Medulla oblongata (tissue), 1 donor: ENCODE measurements at regions not wholly inside any gene's neighbourhood (a gene's known extent, or its start where the extent isn't known, plus 50 kb on each side); places are given as distances from the start of the nearest gene placed in this dataset.

Source experiments
- DNase-seq: peaks from one replicate; pipeline ENCODE4 v3.0.0-alpha.2; 2015; ENCODE audit errors: extremely low spot score

- DNase-seq: peak; percentile 21
Observed at GRCh38 chr6:53974941-53975340, 136.3 kb upstream of the MLIP start.

DNA sequence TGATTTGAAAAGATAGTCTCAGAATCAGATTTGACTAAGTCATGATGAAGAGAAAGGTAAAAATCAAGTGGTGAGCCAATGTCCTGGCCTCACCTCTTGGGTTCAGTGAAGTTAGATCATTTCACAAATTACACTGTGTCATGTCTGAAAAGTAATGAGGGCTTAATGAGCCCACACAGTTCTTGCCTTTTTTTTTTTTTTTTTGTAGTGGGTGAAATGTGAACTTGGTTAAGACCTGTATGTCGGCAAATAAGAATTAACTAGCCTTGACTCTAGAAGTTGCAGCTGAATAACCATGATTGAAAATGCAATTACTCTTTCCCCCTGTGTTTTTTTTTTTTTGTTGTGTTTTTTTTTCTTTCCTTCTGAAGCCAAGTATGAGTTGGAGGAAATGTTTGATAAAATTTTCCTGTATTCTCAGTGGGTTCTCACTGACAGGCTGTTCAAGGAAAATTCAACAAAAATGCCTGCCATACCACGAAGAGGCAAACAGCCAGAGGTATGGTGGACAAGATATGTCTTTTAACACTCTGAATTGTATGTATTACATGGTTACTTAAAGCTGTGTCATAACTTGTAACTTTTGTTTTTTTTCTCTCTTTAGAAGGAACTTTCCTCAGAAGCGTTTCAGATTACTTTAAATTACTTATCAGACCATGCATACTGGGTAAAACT, 135.2 kb upstream of the MLIP start:
- DNase-seq: no peak

GRCh38 chr6:53977551-53977950, 133.7 kb upstream of the MLIP start:
- no peak for DNase-seq

DNA sequence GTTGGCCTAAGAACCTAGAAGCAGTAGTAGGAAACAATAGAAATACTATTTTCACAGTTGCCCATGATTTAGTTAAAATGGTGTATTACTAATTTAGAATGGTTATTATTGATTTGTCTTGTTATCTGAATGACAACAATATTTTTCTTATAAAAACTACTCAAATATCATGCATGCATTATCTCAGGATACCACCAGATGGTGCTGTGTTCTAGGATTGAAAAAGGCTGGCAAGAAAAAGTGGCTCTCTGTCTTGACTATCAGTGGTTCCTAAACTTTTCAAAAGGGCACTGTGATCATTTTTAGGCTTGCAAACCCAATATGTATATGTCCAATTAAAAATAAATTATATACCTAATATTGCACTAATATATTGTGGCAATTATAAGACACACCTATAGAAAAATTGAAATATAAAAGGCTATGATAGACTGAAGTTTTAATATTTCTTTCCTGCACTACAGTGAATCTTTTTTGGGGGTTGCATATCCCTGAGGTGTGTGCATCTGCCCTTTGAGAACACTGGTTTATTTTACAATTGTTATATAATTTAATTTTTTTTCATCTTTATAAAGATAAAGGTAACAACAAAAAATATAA, 131.7 kb upstream of the MLIP start:
- DNase-seq: peak; percentile 69

DNA sequence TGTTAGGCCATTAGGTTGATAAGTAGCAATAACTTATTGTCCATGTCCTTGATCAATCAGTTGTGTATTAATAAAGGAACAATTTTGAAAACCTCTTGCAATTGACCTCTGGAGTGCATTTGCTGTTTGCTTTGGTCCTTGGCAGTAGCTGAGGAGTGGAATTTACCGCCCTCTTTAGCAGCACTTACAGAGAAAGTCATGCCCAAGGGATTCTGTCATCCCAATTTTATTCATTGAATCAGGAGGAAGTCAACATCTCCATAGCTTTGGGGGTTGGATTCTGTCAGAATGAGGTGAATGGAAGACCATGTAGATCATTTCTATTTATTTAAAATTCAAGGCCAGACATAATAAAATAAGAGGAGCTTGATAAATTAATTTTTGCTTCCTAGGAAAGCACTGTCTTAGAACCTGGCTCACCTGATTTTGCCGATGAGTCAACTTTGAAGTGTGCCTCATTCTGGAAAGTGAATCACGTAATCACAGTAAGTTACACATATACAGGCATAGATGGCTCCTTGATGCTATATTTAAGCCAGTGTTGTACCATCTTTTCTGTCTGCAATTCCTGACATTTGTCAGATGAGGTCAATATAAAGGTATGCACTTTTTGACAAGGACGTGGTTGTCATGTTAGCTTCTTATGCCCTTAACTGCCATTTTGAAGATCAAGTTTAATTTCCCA, 128.7 kb upstream of the MLIP start:
- DNase-seq: no peak

DNA sequence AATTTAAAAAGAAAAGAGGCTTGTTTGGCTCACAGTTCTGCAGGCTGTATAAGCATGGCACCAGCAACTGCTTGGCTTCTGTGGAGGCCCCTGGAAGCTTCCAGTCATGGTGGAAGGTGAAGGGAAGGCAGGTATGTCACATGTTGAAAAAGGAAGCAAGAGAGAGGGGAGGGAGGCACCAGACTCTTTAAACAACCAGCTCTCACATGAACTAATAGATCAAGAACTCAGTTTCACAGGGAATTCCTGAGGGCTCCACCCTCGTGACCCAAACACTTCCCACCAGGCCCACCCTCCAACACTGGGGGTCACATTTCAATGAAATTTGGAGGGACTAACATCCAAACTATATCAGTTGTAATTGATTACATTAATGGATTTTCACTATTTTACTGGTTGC, 127.9 kb upstream of the MLIP start:
- DNase-seq: no peak

DNA sequence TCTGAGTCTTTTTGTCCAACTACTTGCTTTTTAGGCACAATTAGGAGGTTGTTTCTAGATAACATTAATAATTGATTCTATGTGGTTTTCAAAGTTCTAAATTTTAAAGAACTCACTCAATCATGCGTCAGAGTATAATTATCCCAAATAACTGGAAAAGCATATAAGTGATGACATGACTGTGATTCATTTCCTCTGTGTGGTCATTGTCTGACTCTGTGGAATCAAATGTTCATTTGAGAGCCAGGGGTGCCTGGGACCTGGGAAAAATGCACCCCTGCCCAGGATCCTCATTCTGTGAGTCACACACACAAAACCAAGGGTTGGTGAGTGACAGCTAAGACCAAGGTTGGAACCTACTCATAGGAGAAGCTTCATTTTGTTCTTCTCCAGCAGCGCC, 127.1 kb upstream of the MLIP start:
- no peak for DNase-seq

GRCh38 chr6:53984581-53984980, 126.7 kb upstream of the MLIP start:
- DNase-seq: no peak

- no peak for DNase-seq
Observed at GRCh38 chr6:53985366-53985765, 125.9 kb upstream of the MLIP start.

DNA sequence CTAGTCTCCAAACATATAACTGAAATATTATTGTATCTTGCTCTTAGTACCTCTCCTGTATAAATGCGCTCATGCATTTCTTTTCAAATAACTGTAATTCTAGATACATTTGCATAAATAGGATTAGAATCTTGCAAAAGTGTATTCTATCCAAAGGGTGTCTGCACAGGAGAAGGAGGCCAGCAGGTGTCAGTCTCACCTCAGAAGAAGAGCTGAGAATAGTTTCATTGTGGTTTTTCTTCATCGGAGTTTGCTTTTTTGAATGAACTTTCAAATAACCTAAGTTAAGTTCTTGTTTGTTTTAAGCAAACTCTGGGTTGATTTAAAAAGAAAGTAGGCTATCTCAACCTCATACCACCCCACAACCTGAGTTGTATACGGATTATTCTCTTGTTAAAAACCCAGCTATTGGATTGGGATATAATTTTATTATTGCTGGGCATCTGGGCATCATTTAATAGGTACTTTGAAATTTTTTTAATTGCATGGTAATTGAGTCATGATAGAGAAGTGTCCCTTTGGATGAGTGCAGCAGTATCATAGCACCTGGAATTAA, 125.0 kb upstream of the MLIP start:
- peak; percentile 47 for DNase-seq

GRCh38 chr6:53986721-53987521, 124.3 kb upstream of the MLIP start:
- no peak for DNase-seq

DNA sequence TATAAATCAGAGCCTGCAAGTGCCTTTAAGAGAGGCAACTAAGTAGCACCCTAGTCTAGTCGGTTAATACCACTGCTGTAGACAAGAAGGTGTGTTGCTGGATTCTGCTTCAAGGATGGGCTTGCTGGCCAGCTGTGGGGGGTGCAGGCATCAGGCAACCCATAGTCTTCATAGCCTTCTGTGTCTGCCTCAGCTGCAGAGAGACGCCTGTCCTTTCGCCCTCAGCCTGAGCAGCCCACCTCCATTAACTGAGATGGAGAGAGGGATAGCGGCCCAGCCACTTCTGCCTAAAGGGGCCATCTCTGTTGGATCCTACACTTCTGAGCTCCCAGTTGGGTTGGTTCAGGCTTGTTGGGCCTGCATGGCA, 123.7 kb upstream of the MLIP start:
- DNase-seq: no peak

DNA sequence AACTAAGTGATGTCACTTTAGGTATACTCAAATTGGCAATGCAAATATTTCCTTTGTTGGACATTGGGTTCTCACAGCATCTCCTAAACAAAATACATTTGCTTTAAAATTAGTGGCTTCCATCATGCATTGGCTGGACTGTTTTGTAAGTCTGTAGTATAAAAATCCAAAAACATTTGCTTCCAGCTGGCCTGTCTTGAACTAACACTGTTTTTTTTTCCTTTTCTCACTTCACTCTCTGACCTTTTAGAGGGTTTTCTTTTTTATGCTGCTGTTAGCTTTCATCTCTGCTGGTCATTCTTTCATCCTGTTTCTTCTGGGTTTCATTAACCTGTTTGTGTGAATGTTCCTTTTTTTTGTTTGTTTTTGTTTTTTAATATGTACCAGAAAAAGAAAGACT, 121.7 kb upstream of the MLIP start:
- DNase-seq: no peak

DNA sequence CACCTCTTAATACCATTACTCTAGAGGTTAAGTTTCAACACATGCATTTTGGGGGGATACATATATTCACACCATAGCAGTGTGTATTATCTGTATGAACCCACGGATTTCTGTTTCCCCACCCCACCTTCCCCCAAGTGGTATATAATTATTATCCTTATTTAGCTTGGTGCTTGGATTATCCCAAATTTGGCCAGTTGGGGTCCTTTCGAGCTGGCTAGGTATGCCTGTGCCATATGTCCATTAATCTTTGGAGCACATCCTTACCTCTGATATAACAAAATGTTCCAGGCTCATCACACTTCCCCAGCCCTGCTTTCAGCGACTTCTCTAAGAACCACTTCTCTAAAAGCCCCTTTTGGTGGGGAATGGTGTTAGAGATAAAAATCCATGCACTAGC, 118.7 kb upstream of the MLIP start:
- DNase-seq: no peak

GRCh38 chr6:53994201-53994600, 117.0 kb upstream of the MLIP start:
- no peak for DNase-seq

GRCh38 chr6:53995935-53996334, 115.3 kb upstream of the MLIP start:
- DNase-seq: no peak

- DNase-seq: no peak
Observed at GRCh38 chr6:53998303-53998702, 112.9 kb upstream of the MLIP start.

- no peak for DNase-seq
Observed at GRCh38 chr6:53999088-53999755, 112.0 kb upstream of the MLIP start.

GRCh38 chr6:54002116-54002515, 109.1 kb upstream of the MLIP start:
- DNase-seq: no peak

DNA sequence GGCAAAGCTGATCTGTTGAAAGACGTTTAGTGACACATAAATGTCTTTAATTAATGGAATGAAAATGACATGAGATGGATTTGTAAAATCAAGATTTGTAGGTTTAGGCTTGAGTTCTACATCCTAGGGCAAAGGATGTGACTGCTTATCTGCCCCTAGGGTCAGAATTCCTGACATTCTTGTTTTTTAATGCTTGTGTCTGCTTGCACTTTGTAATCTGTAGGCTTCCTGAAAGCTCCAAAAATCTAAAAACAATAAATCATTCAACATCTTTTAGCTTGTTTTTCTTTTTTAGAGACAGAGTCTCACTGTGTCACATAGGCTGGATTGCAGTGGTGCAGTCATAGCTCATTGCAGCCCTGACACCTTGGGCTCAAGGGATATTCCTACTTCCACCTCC, 107.9 kb upstream of the MLIP start:
- DNase-seq: no peak

DNA sequence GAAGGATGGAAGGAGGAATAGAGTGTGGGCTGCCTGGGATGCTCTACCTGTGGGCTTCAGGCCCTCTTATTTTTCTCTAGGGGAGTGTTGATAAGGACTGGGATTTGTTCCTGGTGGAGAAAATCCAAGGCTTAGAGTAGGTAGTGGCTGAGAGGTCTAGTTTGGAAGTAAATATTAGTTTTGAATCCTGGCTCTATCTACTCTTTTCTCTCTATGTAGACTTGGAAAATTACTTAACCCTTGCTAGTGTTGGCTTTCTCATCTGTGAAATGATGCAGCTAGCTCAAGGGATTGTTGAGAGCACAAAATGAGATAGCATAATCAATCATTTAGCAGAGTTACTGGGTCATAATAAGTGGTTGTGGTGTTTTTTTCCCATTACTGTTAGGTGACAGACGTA, 102.7 kb upstream of the MLIP start:
- DNase-seq: no peak
